Endodermal cell (in vitro differentiated cells): ENCODE measurements at regions not wholly inside any gene's neighbourhood (a gene's known extent, or its start where the extent isn't known, plus 50 kb on each side); places are given as distances from the start of the nearest gene placed in this dataset.

ENCODE experiments used
- DNase-seq: peaks from one replicate; pipeline ENCODE4 v3.0.0-alpha.2; 2017
- H3K27ac ChIP-seq: 2 replicates; pipeline ENCODE4 v1.5.1; 2013; ENCODE audit warnings: mild to moderate bottlenecking, low read depth, low read length, moderate library complexity
- H3K27me3 ChIP-seq: 2 replicates; pipeline ENCODE4 v1.6.1; 2013; ENCODE audit warnings: mild to moderate bottlenecking, low read length, moderate library complexity; ENCODE audit not compliant: insufficient read depth, control insufficient read depth, poor library complexity, severe bottlenecking
- H3K36me3 ChIP-seq: 2 replicates; pipeline ENCODE4 v1.7.0; 2013; ENCODE audit warnings: mild to moderate bottlenecking, low read length, moderate library complexity; ENCODE audit not compliant: control insufficient read depth, insufficient read depth
- H3K4me1 ChIP-seq: one replicate; pipeline ENCODE4 v1.7.0; 2013; ENCODE audit warnings: low read length; ENCODE audit not compliant: control insufficient read depth, insufficient read depth
- H3K4me3 ChIP-seq: 2 replicates; pipeline ENCODE4 v1.5.1; 2013; ENCODE audit warnings: mild to moderate bottlenecking, low read length, moderate library complexity
- H3K9ac ChIP-seq: 2 replicates; pipeline ENCODE4 v1.6.1; 2013; ENCODE audit warnings: mild to moderate bottlenecking, low read length, moderate library complexity; ENCODE audit not compliant: poor library complexity, severe bottlenecking; ENCODE audit errors: extremely low read depth
- H3K9me3 ChIP-seq: 2 replicates; pipeline ENCODE4 v1.6.1; 2013; ENCODE audit warnings: mild to moderate bottlenecking, low read length, moderate library complexity; ENCODE audit not compliant: control insufficient read depth
- H3K27ac Mint-ChIP-seq: 2 replicates; pipeline ENCODE4 v1.8.0; 2020; ENCODE audit warnings: mixed read lengths
- H3K27me3 Mint-ChIP-seq: 2 replicates; pipeline ENCODE4 v1.8.0; 2021; ENCODE audit warnings: mild to moderate bottlenecking, mixed read lengths; ENCODE audit not compliant: insufficient read depth
- H3K36me3 Mint-ChIP-seq: 2 replicates; pipeline ENCODE4 v1.8.0; 2020; ENCODE audit warnings: low read depth, mixed read lengths
- H3K4me1 Mint-ChIP-seq: 2 replicates; pipeline ENCODE4 v1.8.0; 2020; ENCODE audit warnings: mixed read lengths
- H3K4me3 Mint-ChIP-seq: 2 replicates; pipeline ENCODE4 v1.8.0; 2020; ENCODE audit warnings: mild to moderate bottlenecking, moderate library complexity, mixed read lengths
- H3K9me3 Mint-ChIP-seq: 2 replicates; pipeline ENCODE4 v1.8.0; 2020; ENCODE audit warnings: mild to moderate bottlenecking, mixed read lengths
- WGBS, 2 experiments: methylation state at CpG; one replicate each; pipeline versions ENCODE4 v1.1.5 to v1.1.7; 2013; ENCODE audit warnings: missing lambda C conversion rate in 2 of 2, mixed read lengths in 1 of 2; ENCODE audit not compliant: insufficient coverage in 1 of 2, insufficient read length in 1 of 2; 5-methylcytosine and 5-hydroxymethylcytosine counted together
- TF ChIP-seq, protein P1 (sequence below): fragments of 200-600 bp; sonication (generic); conservative IDR thresholded peaks from 2 replicates; pipeline ENCODE4 v1.5.0; 2021; ENCODE audit warnings: antibody characterized with exemption, mild to moderate bottlenecking

DNA sequence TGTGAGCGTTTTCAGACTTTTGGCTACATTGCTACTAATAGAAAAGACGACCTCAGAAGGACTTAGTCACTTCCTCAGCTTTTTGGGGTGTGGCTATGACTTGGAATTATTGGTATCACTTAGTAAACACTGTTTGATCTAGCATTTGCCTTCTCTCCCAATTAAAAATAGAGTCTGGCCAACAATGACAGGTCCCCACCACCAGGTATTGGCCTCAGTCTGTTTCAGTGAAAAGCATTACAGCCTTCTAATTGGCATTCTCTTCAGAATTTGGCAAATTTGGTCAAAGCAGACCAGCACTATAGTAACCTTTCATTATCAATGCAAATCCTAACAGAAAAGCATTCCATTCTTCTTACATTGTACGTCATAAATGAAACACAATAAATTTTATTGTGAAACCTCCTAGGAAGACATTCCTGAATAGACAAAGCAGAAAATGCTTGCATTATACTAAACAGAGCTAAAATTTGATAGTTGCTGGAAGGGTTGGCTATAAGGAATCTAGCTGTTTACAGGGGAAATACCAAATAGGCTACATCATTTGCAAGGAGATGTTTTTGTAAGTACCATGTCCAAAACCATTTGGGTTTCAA, 613.9 kb downstream of the IRS1 start:
- Histone ChIP-seq H3K4me3 (no peak overlapping the region), H3K36me3 (no peaks in the 10 kb centered on the region), H3K27ac (peak overlapping the region; percentile 62), H3K9me3 (no peaks in the 10 kb centered on the region), H3K27me3 (no peaks in the 10 kb centered on the region), H3K4me1 (no peaks in the 10 kb centered on the region), H3K9ac (no peak overlapping the region)
- peaks cover 6% of the 10 kb centered on the region for H3K4me1 Mint-ChIP-seq
- no peak overlapping the region for H3K27ac Mint-ChIP-seq
- DNase-seq: no peak
- 78 to 100% methylated on average over 2 to 3 of the region's 3 CpGs for WGBS, 2 experiments
- H3K9me3 Mint-ChIP-seq: no peaks in the 10 kb centered on the region
- H3K4me3 Mint-ChIP-seq: no peak overlapping the region
- TF ChIP-seq, protein P1, sequence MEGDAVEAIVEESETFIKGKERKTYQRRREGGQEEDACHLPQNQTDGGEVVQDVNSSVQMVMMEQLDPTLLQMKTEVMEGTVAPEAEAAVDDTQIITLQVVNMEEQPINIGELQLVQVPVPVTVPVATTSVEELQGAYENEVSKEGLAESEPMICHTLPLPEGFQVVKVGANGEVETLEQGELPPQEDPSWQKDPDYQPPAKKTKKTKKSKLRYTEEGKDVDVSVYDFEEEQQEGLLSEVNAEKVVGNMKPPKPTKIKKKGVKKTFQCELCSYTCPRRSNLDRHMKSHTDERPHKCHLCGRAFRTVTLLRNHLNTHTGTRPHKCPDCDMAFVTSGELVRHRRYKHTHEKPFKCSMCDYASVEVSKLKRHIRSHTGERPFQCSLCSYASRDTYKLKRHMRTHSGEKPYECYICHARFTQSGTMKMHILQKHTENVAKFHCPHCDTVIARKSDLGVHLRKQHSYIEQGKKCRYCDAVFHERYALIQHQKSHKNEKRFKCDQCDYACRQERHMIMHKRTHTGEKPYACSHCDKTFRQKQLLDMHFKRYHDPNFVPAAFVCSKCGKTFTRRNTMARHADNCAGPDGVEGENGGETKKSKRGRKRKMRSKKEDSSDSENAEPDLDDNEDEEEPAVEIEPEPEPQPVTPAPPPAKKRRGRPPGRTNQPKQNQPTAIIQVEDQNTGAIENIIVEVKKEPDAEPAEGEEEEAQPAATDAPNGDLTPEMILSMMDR: peak; percentile 12
- no peaks in the 10 kb centered on the region for H3K36me3 Mint-ChIP-seq
- no peaks in the 10 kb centered on the region for H3K27me3 Mint-ChIP-seq

GRCh38 chr2:226184940-226185615, 614.5 kb downstream of the IRS1 start:
- no peaks in the 10 kb centered on the region for H3K27me3 ChIP-seq
- Mint-ChIP-seq H3K4me3 (no peak overlapping the region), H3K4me1 (peaks cover 9% of the 10 kb centered on the region), H3K36me3 (no peaks in the 10 kb centered on the region), H3K27ac (peak overlapping the region; percentile 11), H3K9me3 (no peaks in the 10 kb centered on the region), H3K27me3 (no peaks in the 10 kb centered on the region)
- WGBS, 2 experiments: 80 to 91% methylated on average over 3 to 6 of the region's 6 CpGs
- H3K27ac ChIP-seq: peak overlapping the region; percentile 62
- DNase-seq: no peak
- H3K9me3 ChIP-seq: no peaks in the 10 kb centered on the region
- H3K9ac ChIP-seq: no peak overlapping the region
- no peaks in the 10 kb centered on the region for H3K36me3 ChIP-seq
- H3K4me1 ChIP-seq: no peaks in the 10 kb centered on the region
- no peak overlapping the region for H3K4me3 ChIP-seq
- TF ChIP-seq, protein P1: no peak

DNA sequence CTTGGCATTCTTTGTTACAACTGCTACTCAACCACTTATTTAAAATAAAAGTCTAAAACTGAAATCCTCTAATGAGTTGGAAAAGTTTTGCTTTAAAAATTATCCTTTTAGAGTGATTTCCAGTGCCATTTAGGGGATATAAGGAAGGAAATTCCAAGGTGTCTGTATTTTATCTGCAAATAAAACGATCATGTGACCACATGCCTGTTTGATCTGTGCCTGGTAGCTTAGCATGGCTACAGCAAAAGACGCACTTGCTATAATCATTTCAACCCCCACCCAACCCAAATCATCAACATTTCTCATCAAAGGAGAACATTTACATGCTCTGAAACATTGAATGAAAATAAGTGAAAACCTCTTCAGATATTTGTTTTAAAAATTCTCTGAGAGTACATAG, 615.1 kb downstream of the IRS1 start:
- no peaks in the 10 kb centered on the region for H3K27me3 Mint-ChIP-seq
- no peaks in the 10 kb centered on the region for H3K9me3 Mint-ChIP-seq
- Histone ChIP-seq H3K9ac (no peak overlapping the region), H3K36me3 (no peaks in the 10 kb centered on the region), H3K27ac (peak overlapping the region; percentile 62), H3K27me3 (no peaks in the 10 kb centered on the region), H3K4me1 (no peaks in the 10 kb centered on the region), H3K9me3 (no peaks in the 10 kb centered on the region), H3K4me3 (no peak overlapping the region)
- peaks cover 11% of the 10 kb centered on the region for H3K4me1 Mint-ChIP-seq
- no peaks in the 10 kb centered on the region for H3K36me3 Mint-ChIP-seq
- no peak overlapping the region for H3K27ac Mint-ChIP-seq
- DNase-seq: no peak
- H3K4me3 Mint-ChIP-seq: no peak overlapping the region
- TF ChIP-seq, protein P1: no peak
- 93% methylated on average over 2 of the region's 2 CpGs; no CpG with 5 or more reads in 1 of the 2 experiments for WGBS, 2 experiments
